SU-DHL-6 (cell line): ENCODE measurements at regions not wholly inside any gene's neighbourhood (a gene's known extent, or its start where the extent isn't known, plus 50 kb on each side); places are given as distances from the start of the nearest gene placed in this dataset.

Experiments
- H2AFZ ChIP-seq: fragments of 200-600 bp; sonication (generic); 2 replicates; pipeline ENCODE4 v1.6.1; 2014; ENCODE audit warnings: low read depth, mild to moderate bottlenecking, moderate library complexity, mixed read lengths, antibody characterized with exemption, low read length; ENCODE audit not compliant: severe bottlenecking
- H3F3A ChIP-seq: fragments of 200-600 bp; shearing (Covaris generic); 2 replicates; pipeline ENCODE4 v1.6.0; 2016; ENCODE audit warnings: antibody characterized with exemption, mild to moderate bottlenecking; ENCODE audit not compliant: insufficient read depth
- H3K27ac ChIP-seq: fragments of 200-600 bp; sonication (generic); 2 replicates; pipeline ENCODE4 v1.5.1; 2016; ENCODE audit warnings: low read depth, mild to moderate bottlenecking, low read length, moderate library complexity, mixed read lengths
- H3K27me3 ChIP-seq: fragments of 200-600 bp; sonication (generic), shearing (Covaris generic); 2 replicates; pipeline ENCODE4 v1.6.0; 2014; ENCODE audit warnings: mild to moderate bottlenecking, low read length
- H3K36me3 ChIP-seq: fragments of 200-600 bp; sonication (generic); 2 replicates; pipeline ENCODE4 v1.6.1; 2014; ENCODE audit warnings: mild to moderate bottlenecking, low read length, mixed read lengths
- H3K4me2 ChIP-seq: fragments of 300-600, 200-600 bp; shearing (Covaris generic), sonication (generic); 2 replicates; pipeline ENCODE4 v1.6.0; 2014; ENCODE audit warnings: low read length, low read depth, mild to moderate bottlenecking; ENCODE audit not compliant: poor library complexity, severe bottlenecking
- H3K4me3 ChIP-seq: fragments of 200-600 bp; sonication (generic); 2 replicates; pipeline ENCODE4 v1.5.1; 2014; ENCODE audit warnings: antibody characterized with exemption, low read length, mild to moderate bottlenecking, mixed read lengths; ENCODE audit not compliant: insufficient read depth, poor library complexity, severe bottlenecking
- H3K79me2 ChIP-seq: fragments of 200-600 bp; sonication (generic); 2 replicates; pipeline ENCODE4 v1.6.1; 2014; ENCODE audit warnings: mild to moderate bottlenecking, low read length, moderate library complexity; ENCODE audit not compliant: insufficient read depth
- H3K9ac ChIP-seq: fragments of 200-600 bp; sonication (generic); 2 replicates; pipeline ENCODE4 v1.7.0; 2014; ENCODE audit warnings: mild to moderate bottlenecking, low read length
- H3K9me2 ChIP-seq: fragments of 200-600 bp; sonication (generic); replicated peaks from 2 replicates; pipeline ENCODE4 v1.6.1; 2014; ENCODE audit warnings: low read length; ENCODE audit not compliant: insufficient read depth
- H3K9me3 ChIP-seq: fragments of 200-600 bp; sonication (generic); 2 replicates; pipeline ENCODE4 v1.6.1; 2014; ENCODE audit warnings: low read length, mixed read lengths; ENCODE audit not compliant: insufficient read depth
- H4K20me1 ChIP-seq: fragments of 200-600 bp; sonication (generic); 2 replicates; pipeline ENCODE4 v1.6.1; 2014; ENCODE audit warnings: low read depth, mild to moderate bottlenecking, antibody characterized with exemption, low read length, moderate library complexity, mixed read lengths
- CTCF ChIP-seq: fragments of 200-600 bp; sonication (generic); IDR thresholded peaks from one replicate; pipeline ENCODE4 v1.5.1; 2017; ENCODE audit warnings: antibody characterized with exemption, mild to moderate bottlenecking, low read length, moderate library complexity; ENCODE audit not compliant: insufficient read depth, poor library complexity, severe bottlenecking
- EZH2phosphoT487 ChIP-seq: fragments of 200-600 bp; sonication (generic), shearing (Covaris generic); conservative IDR thresholded peaks from 2 replicates; pipeline ENCODE4 v1.6.1; 2018; ENCODE audit warnings: mild to moderate bottlenecking, antibody characterized with exemption, low read length, moderate library complexity, mixed read lengths

- Histone ChIP-seq H3K79me2 (no peaks in the 10 kb centered on the region), H3K9ac (no peak overlapping the region), H3K36me3 (no peaks in the 10 kb centered on the region), H3K4me3 (no peak overlapping the region), H3K27me3 (no peaks in the 10 kb centered on the region), H3K4me2 (no peak overlapping the region), H3F3A (no peaks in the 10 kb centered on the region), H3K27ac (no peak overlapping the region), H3K9me2 (no peaks in the 10 kb centered on the region), H4K20me1 (no peaks in the 10 kb centered on the region), H2AFZ (no peak overlapping the region), H3K9me3 (no peaks in the 10 kb centered on the region)
- TF ChIP-seq EZH2phosphoT487 (no peak), CTCF (no peak)
Observed at GRCh38 chr13:34371108-34371507, 553.2 kb downstream of the RFC3 start.

- no peaks in the 10 kb centered on the region for H3K36me3 ChIP-seq
- TF ChIP-seq CTCF (no peak), EZH2phosphoT487 (no peak)
Observed at GRCh38 chr13:34371645-34372395, 553.9 kb downstream of the RFC3 start.

GRCh38 chr13:34372581-34372980 is 554.6 kb downstream of the RFC3 start:
- Histone ChIP-seq H3K4me3 (no peak overlapping the region), H3K9me3 (no peaks in the 10 kb centered on the region), H3K9me2 (no peaks in the 10 kb centered on the region), H4K20me1 (no peaks in the 10 kb centered on the region), H2AFZ (no peak overlapping the region), H3F3A (no peaks in the 10 kb centered on the region), H3K9ac (no peak overlapping the region), H3K27me3 (no peaks in the 10 kb centered on the region), H3K36me3 (no peaks in the 10 kb centered on the region), H3K79me2 (no peaks in the 10 kb centered on the region), H3K4me2 (no peak overlapping the region), H3K27ac (no peak overlapping the region)
- TF ChIP-seq EZH2phosphoT487 (no peak), CTCF (no peak)

More at GRCh38 chr13:34371645-34372395, 553.9 kb downstream of the RFC3 start:
- no peaks in the 10 kb centered on the region for H3K9me2 ChIP-seq
- H2AFZ ChIP-seq = no peak overlapping the region
- H3K4me2 ChIP-seq = no peak overlapping the region
- H3K9ac ChIP-seq = no peak overlapping the region
- H4K20me1 ChIP-seq = no peaks in the 10 kb centered on the region
- H3K27me3 ChIP-seq = no peaks in the 10 kb centered on the region
- no peaks in the 10 kb centered on the region for H3K9me3 ChIP-seq
- H3K27ac ChIP-seq = no peak overlapping the region
- H3K79me2 ChIP-seq = no peaks in the 10 kb centered on the region
- H3K4me3 ChIP-seq = no peak overlapping the region
- H3F3A ChIP-seq = no peaks in the 10 kb centered on the region
